Hepatocyte (in vitro differentiated cells): ENCODE measurements at regions not wholly inside any gene's neighbourhood (a gene's known extent, or its start where the extent isn't known, plus 50 kb on each side); places are given as distances from the start of the nearest gene placed in this dataset.
A peak's percentile ranks its signal among the peaks of the same experiment; 100 is the strongest.

Experiments used
- DNase-seq: peaks from one replicate; pipeline ENCODE4 v3.0.0-alpha.2; 2016; ENCODE audit warnings: low spot score
- H2AFZ ChIP-seq: fragments of 200-600 bp; sonication (generic); 2 replicates; pipeline ENCODE4 v1.6.0; 2016; ENCODE audit warnings: antibody characterized with exemption, mild to moderate bottlenecking
- H3K27ac ChIP-seq: fragments of 200-600 bp; sonication (generic); 2 replicates; pipeline ENCODE4 v1.5.1; 2016; ENCODE audit warnings: mild to moderate bottlenecking
- H3K27me3 ChIP-seq: fragments of 200-600 bp; sonication (generic); 2 replicates; pipeline ENCODE4 v1.6.1; 2016
- H3K36me3 ChIP-seq: fragments of 200-600 bp; sonication (generic); replicated peaks from 2 replicates; pipeline ENCODE4 v1.5.1; 2016; ENCODE audit warnings: low read depth; ENCODE audit not compliant: insufficient read depth
- H3K4me1 ChIP-seq: fragments of 200-600 bp; sonication (generic); 2 replicates; pipeline ENCODE4 v1.5.1; 2016; ENCODE audit warnings: mild to moderate bottlenecking, moderate library complexity; ENCODE audit not compliant: insufficient read depth
- H3K4me2 ChIP-seq: fragments of 200-600 bp; sonication (generic); 2 replicates; pipeline ENCODE4 v1.6.0; 2016
- H3K4me3 ChIP-seq: fragments of 200-600 bp; sonication (generic); 2 replicates; pipeline ENCODE4 v1.5.1; 2016; ENCODE audit warnings: mild to moderate bottlenecking
- H3K79me2 ChIP-seq: fragments of 200-600 bp; sonication (generic); 2 replicates; pipeline ENCODE4 v1.6.0; 2017; ENCODE audit warnings: mild to moderate bottlenecking
- H3K9me2 ChIP-seq: fragments of 200-600 bp; sonication (generic); replicated peaks from 2 replicates; pipeline ENCODE4 v1.6.0; 2017; ENCODE audit warnings: mild to moderate bottlenecking; ENCODE audit not compliant: insufficient read depth
- H3K9me3 ChIP-seq: fragments of 200-600 bp; sonication (generic); 2 replicates; pipeline ENCODE4 v1.5.1; 2016; ENCODE audit warnings: low read depth, mild to moderate bottlenecking
- H4K20me1 ChIP-seq: fragments of 200-600 bp; sonication (generic); 2 replicates; pipeline ENCODE4 v1.6.0; 2016; ENCODE audit warnings: mild to moderate bottlenecking; ENCODE audit not compliant: insufficient read depth, poor library complexity, severe bottlenecking
- CTCF ChIP-seq: fragments of 200-600 bp; sonication (generic); IDR thresholded peaks from 2 replicates; pipeline ENCODE4 v1.5.1; 2016; ENCODE audit warnings: antibody characterized with exemption, mild to moderate bottlenecking; ENCODE audit not compliant: poor library complexity
- EZH2 ChIP-seq: fragments of 200-600 bp; sonication (generic); IDR thresholded peaks from 2 replicates; pipeline ENCODE4 v1.6.1; 2016; ENCODE audit warnings: antibody characterized with exemption, mild to moderate bottlenecking, borderline replicate concordance
- EZH2phosphoT487 ChIP-seq: fragments of 200-600 bp; sonication (generic); IDR thresholded peaks from one replicate; pipeline ENCODE4 v1.6.1; 2018; ENCODE audit warnings: antibody characterized with exemption, mild to moderate bottlenecking, low read depth, moderate library complexity; ENCODE audit not compliant: unreplicated experiment, severe bottlenecking
- WGBS: methylation state at CpG from one replicate; pipeline ENCODE4 v1.1.6; 2016; ENCODE audit warnings: low lambda C conversion rate; ENCODE audit errors: missing lambda C conversion rate; 5-methylcytosine and 5-hydroxymethylcytosine counted together

DNA sequence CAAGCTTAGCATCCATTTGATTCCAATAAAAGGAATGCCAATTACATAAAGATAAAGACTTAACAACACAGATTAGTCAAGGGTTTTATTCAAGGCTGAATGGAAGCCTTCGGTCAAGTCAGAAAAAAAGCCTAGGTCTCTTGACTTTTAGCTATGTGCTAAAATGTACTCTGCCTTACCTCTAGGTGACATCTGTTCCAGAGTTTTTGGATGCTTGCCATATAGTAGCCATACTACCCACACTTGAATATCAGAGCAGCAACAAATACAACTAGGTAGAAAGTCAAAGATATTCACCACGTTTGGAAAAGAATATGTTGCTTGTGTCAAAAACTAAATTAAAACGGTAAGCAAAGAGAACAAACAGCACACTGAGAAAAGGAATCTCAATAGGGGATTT, 484.7 kb downstream of the ELAVL2 start:
- H3K9me3 ChIP-seq, result no peaks in the 10 kb centered on the region
- H4K20me1 ChIP-seq, result no peaks in the 10 kb centered on the region
- H3K79me2 ChIP-seq, result no peaks in the 10 kb centered on the region
- H3K9me2 ChIP-seq, result no peaks in the 10 kb centered on the region
- TF ChIP-seq EZH2 (no peak), CTCF (no peak)
- H3K27me3 ChIP-seq, result no peaks in the 10 kb centered on the region
- no peaks in the 10 kb centered on the region for H3K4me1 ChIP-seq
- H2AFZ ChIP-seq, result no peak overlapping the region
- WGBS, result 75% methylated on average over 3 of the region's 3 CpGs
- no peak overlapping the region for H3K4me2 ChIP-seq
- no peak overlapping the region for H3K4me3 ChIP-seq
- no peak overlapping the region for H3K27ac ChIP-seq
- DNase-seq, result no peak
- no peaks in the 10 kb centered on the region for H3K36me3 ChIP-seq

DNA sequence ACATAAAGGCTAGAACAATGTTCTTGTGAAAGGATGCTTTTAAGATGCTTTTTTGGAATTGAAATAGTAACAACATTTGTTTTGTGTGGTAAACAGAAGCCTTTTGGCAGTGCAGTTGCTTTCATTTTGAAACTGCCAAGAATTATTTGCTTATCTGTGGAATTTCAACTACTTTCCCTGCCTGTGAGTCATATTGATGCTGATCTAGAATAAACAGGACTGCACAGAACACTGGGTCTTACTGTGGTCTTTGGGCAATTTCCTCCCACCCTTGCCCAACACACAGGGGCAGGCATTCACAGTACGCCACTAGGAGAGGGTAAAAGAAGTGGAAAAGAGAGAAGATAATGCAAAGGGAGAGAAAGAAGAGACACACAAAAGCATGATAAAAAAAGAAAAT, 483.7 kb downstream of the ELAVL2 start:
- Histone ChIP-seq H3K27ac (peak overlapping the region; percentile 51), H2AFZ (no peak overlapping the region), H3K4me2 (peak overlapping the region; percentile 24), H3K4me3 (no peak overlapping the region), H4K20me1 (no peaks in the 10 kb centered on the region), H3K79me2 (no peaks in the 10 kb centered on the region), H3K4me1 (no peaks in the 10 kb centered on the region), H3K9me3 (no peaks in the 10 kb centered on the region), H3K27me3 (no peaks in the 10 kb centered on the region), H3K36me3 (no peaks in the 10 kb centered on the region), H3K9me2 (no peaks in the 10 kb centered on the region)
- 21% methylated on average over 1 of the region's 1 CpG for WGBS
- no peak for TF ChIP-seq EZH2phosphoT487
- TF ChIP-seq EZH2, result no peak
- peak; percentile 43 for DNase-seq

- H3K27me3 ChIP-seq, result no peaks in the 10 kb centered on the region
- no peaks in the 10 kb centered on the region for H3K4me1 ChIP-seq
- no peaks in the 10 kb centered on the region for H3K9me3 ChIP-seq
- no peaks in the 10 kb centered on the region for H3K9me2 ChIP-seq
- no peak for TF ChIP-seq CTCF
- no peak for TF ChIP-seq EZH2
- TF ChIP-seq EZH2phosphoT487, result no peak
- no peaks in the 10 kb centered on the region for H3K79me2 ChIP-seq
- H4K20me1 ChIP-seq, result no peaks in the 10 kb centered on the region
- no peaks in the 10 kb centered on the region for H3K36me3 ChIP-seq
- WGBS, result 88% methylated on average over 1 of the region's 1 CpG
- H3K27ac ChIP-seq, result peak overlapping the region; percentile 51
- no peak overlapping the region for H2AFZ ChIP-seq
- no peak overlapping the region for H3K4me2 ChIP-seq
- DNase-seq, result no peak
- H3K4me3 ChIP-seq, result no peak overlapping the region
Measured at GRCh38 chr9:23343226-23343625, 482.8 kb downstream of the ELAVL2 start.

- H3K4me3 ChIP-seq, result no peak overlapping the region
- H3K27ac ChIP-seq, result no peak overlapping the region
- WGBS, result 100% methylated on average over 1 of the region's 1 CpG
- H3K27me3 ChIP-seq, result no peaks in the 10 kb centered on the region
- H3K9me2 ChIP-seq, result no peaks in the 10 kb centered on the region
- no peak for DNase-seq
- no peak overlapping the region for H2AFZ ChIP-seq
- no peak overlapping the region for H3K4me2 ChIP-seq
- H3K9me3 ChIP-seq, result no peaks in the 10 kb centered on the region
- H3K36me3 ChIP-seq, result no peaks in the 10 kb centered on the region
- no peaks in the 10 kb centered on the region for H4K20me1 ChIP-seq
- no peaks in the 10 kb centered on the region for H3K4me1 ChIP-seq
- no peaks in the 10 kb centered on the region for H3K79me2 ChIP-seq
- TF ChIP-seq EZH2, result no peak
Measured at GRCh38 chr9:23361096-23361495, 464.9 kb downstream of the ELAVL2 start.
